Colonic mucosa (tissue), 4 donors: ENCODE measurements at regions not wholly inside any gene's neighbourhood (a gene's known extent, or its start where the extent isn't known, plus 50 kb on each side); places are given as distances from the start of the nearest gene placed in this dataset.

Source experiments
- DNase-seq: peaks from one replicate; pipeline ENCODE4 v3.0.0-alpha.2; 2020
- H3K27ac ChIP-seq: fragments of 200-600 bp; one replicate; pipeline ENCODE4 v1.8.0; 2021
- H3K27me3 ChIP-seq: fragments of 200-600 bp; one replicate; pipeline ENCODE4 v1.8.0; 2021
- H3K36me3 ChIP-seq: fragments of 200-600 bp; one replicate; pipeline ENCODE4 v1.8.0; 2021
- H3K4me1 ChIP-seq: fragments of 200-600 bp; one replicate; pipeline ENCODE4 v1.8.0; 2021; ENCODE audit warnings: mild to moderate bottlenecking
- H3K4me3 ChIP-seq: fragments of 200-600 bp; one replicate; pipeline ENCODE4 v1.8.0; 2021
- H3K9ac ChIP-seq, 2 donors: one replicate each; pipeline ENCODE4 v1.7.0; 2013; ENCODE audit warnings: control low read depth in 2 of 2, low read depth in 2 of 2, low read length in 2 of 2
- H3K9me3 ChIP-seq: fragments of 200-600 bp; one replicate; pipeline ENCODE4 v1.8.0; 2021
- CTCF ChIP-seq: fragments of 200-600 bp; IDR thresholded peaks from one replicate; pipeline ENCODE4 v1.8.0; 2022; ENCODE audit warnings: antibody characterized with exemption, mild to moderate bottlenecking
- intact Hi-C: fragments of 100-400 bp; cut with DNase I; formaldehyde crosslinking; loops from one replicate; pipeline ENCODE4 v1.14.1; 2022
- donor health status: healthy.
- donor health status: DM: no; HTN: no; CAD: no.
- donor health status: DM: no; HTN: no; CAD: no.

GRCh38 chr20:11000416-11000815 is 326.6 kb upstream of the JAG1 start:
- Histone ChIP-seq H3K9me3 (no peaks in the 10 kb centered on the region), H3K4me3 (no peak overlapping the region), H3K36me3 (no peaks in the 10 kb centered on the region), H3K27ac (no peak overlapping the region), H3K27me3 (no peaks in the 10 kb centered on the region), H3K4me1 (no peaks in the 10 kb centered on the region), H3K9ac (no peak overlapping the region)
- no peak for TF ChIP-seq CTCF
- intact Hi-C loops = no loop called here
- no peak for DNase-seq

- no peak overlapping the region for H3K27ac ChIP-seq
Measured at GRCh38 chr20:11001302-11001701, 327.5 kb upstream of the JAG1 start.

GRCh38 chr20:11001764-11002540 is 328.2 kb upstream of the JAG1 start:
- Histone ChIP-seq H3K27ac (no peak overlapping the region), H3K27me3 (no peaks in the 10 kb centered on the region), H3K4me1 (no peaks in the 10 kb centered on the region), H3K9ac (no peak overlapping the region), H3K4me3 (no peak overlapping the region), H3K36me3 (no peaks in the 10 kb centered on the region), H3K9me3 (no peaks in the 10 kb centered on the region)
- intact Hi-C loops = no loop called here
- TF ChIP-seq CTCF = no peak
- DNase-seq = no peak

More at GRCh38 chr20:11001302-11001701, 327.5 kb upstream of the JAG1 start:
- H3K4me1 ChIP-seq = no peaks in the 10 kb centered on the region
- no peak overlapping the region for H3K4me3 ChIP-seq
- H3K36me3 ChIP-seq = no peaks in the 10 kb centered on the region
- H3K9ac ChIP-seq = no peak overlapping the region
- no peaks in the 10 kb centered on the region for H3K9me3 ChIP-seq
- TF ChIP-seq CTCF = no peak
- H3K27me3 ChIP-seq = no peaks in the 10 kb centered on the region
- intact Hi-C loops = no loop called here
- DNase-seq = no peak

GRCh38 chr20:11003341-11003740 is 329.5 kb upstream of the JAG1 start:
- H3K36me3 ChIP-seq = no peaks in the 10 kb centered on the region
- intact Hi-C loops = no loop called here
- no peak for TF ChIP-seq CTCF
- no peak overlapping the region for H3K27ac ChIP-seq
- no peak for DNase-seq
- no peaks in the 10 kb centered on the region for H3K9me3 ChIP-seq
- no peaks in the 10 kb centered on the region for H3K27me3 ChIP-seq
- no peak overlapping the region for H3K4me3 ChIP-seq
- no peaks in the 10 kb centered on the region for H3K4me1 ChIP-seq
- no peak overlapping the region for H3K9ac ChIP-seq

- no peak overlapping the region for H3K27ac ChIP-seq
- no peaks in the 10 kb centered on the region for H3K9me3 ChIP-seq
- no peaks in the 10 kb centered on the region for H3K4me1 ChIP-seq
- no peak for TF ChIP-seq CTCF
- H3K9ac ChIP-seq = no peak overlapping the region
- no peaks in the 10 kb centered on the region for H3K27me3 ChIP-seq
- no peaks in the 10 kb centered on the region for H3K36me3 ChIP-seq
- H3K4me3 ChIP-seq = no peak overlapping the region
- intact Hi-C loops = no loop called here
- no peak for DNase-seq
Measured at GRCh38 chr20:11008444-11009033, 334.7 kb upstream of the JAG1 start.
